IMR-90 (cell line): ENCODE measurements at regions not wholly inside any gene's neighbourhood (a gene's known extent, or its start where the extent isn't known, plus 50 kb on each side); places are given as distances from the start of the nearest gene placed in this dataset.
"Not testable (repeated sequence)": the region's sequence is repeated elsewhere in the genome, so short reads cannot be mapped to it uniquely, and the experiment has no call there.

Experiments used
- ATAC-seq: fragments of 200-7000 bp; cut with Tn5 transposase; 2 replicates; pipeline ENCODE4 v1.9.1; 2020; ENCODE audit warnings: low read depth, mild to moderate bottlenecking, moderate library complexity
- BruUV-seq: library from RNA; stranded (reverse); fragments of 400-500 nt; replicated peaks from 2 replicates; lab custom pipeline; 2021; lab: Mats Ljungman, UMichigan
- CTCF ChIA-PET: fragments of 300-600 bp; formaldehyde crosslinking; extraction: SDS; loops from one replicate; lab custom pipeline; 2021; ENCODE audit warnings: antibody characterized with exemption; lab: Yijun Ruan, JAX
- POLR2A ChIA-PET: fragments of 300-600 bp; sonication (Branson Sonifier 250); formaldehyde crosslinking; loops from one replicate; lab custom pipeline; 2022; ENCODE audit warnings: antibody characterized with exemption; ENCODE audit not compliant: unreplicated experiment; lab: Charles Lee
- DNase-seq: peaks from one replicate; pipeline ENCODE4 v3.0.0; 2013
- H2AFZ ChIP-seq: replicated peaks from 2 replicates; pipeline ENCODE3; 2013; ENCODE audit warnings: low read length, mild to moderate bottlenecking; ENCODE audit not compliant: poor library complexity
- H2AK5ac ChIP-seq: 2 replicates; pipeline ENCODE4 v1.6.1; 2013; ENCODE audit warnings: low read depth, low read length, inconsistent platforms
- H2AK9ac ChIP-seq: replicated peaks from 2 replicates; pipeline ENCODE3; 2013; ENCODE audit warnings: mild to moderate bottlenecking, low read depth, low read length, moderate library complexity; ENCODE audit not compliant: poor library complexity
- H2BK120ac ChIP-seq: 2 replicates; pipeline ENCODE4 v1.6.1; 2013; ENCODE audit warnings: low read depth, low read length, inconsistent platforms
- H2BK15ac ChIP-seq: 3 replicates; pipeline ENCODE4 v1.6.1; 2013; ENCODE audit warnings: low read depth, low read length, inconsistent platforms
- H2BK20ac ChIP-seq: 2 replicates; pipeline ENCODE4 v1.6.1; 2013; ENCODE audit warnings: low read depth, mild to moderate bottlenecking, inconsistent platforms, low read length, moderate library complexity
- H2BK5ac ChIP-seq: 2 replicates; pipeline ENCODE4 v1.6.1; 2013; ENCODE audit warnings: mild to moderate bottlenecking, low read depth, low read length, inconsistent platforms; ENCODE audit not compliant: poor library complexity, severe bottlenecking
- H3K14ac ChIP-seq: replicated peaks from 2 replicates; pipeline ENCODE4 v1.6.1; 2013; ENCODE audit warnings: low read depth, low read length, inconsistent platforms
- H3K18ac ChIP-seq: 2 replicates; pipeline ENCODE4 v1.6.1; 2013; ENCODE audit warnings: low read depth, low read length, control low read depth
- H3K23ac ChIP-seq: 2 replicates; pipeline ENCODE4 v1.6.1; 2013; ENCODE audit warnings: low read depth, low read length, inconsistent platforms
- H3K27ac ChIP-seq: 2 replicates; pipeline ENCODE4 v1.5.1; 2013; ENCODE audit warnings: mild to moderate bottlenecking, control low read depth, low read length; ENCODE audit not compliant: insufficient read depth
- H3K27me3 ChIP-seq: 2 replicates; pipeline ENCODE4 v1.6.1; 2013; ENCODE audit warnings: low read length; ENCODE audit not compliant: control insufficient read depth, insufficient read depth
- H3K36me3 ChIP-seq: 2 replicates; pipeline ENCODE4 v1.6.1; 2013; ENCODE audit warnings: low read length, mixed read lengths; ENCODE audit not compliant: control insufficient read depth, insufficient read depth
- H3K4ac ChIP-seq: 2 replicates; pipeline ENCODE4 v1.6.1; 2013; ENCODE audit warnings: low read depth, low read length, inconsistent platforms
- H3K4me1 ChIP-seq: 2 replicates; pipeline ENCODE4 v1.6.1; 2013; ENCODE audit warnings: low read length, mixed read lengths; ENCODE audit not compliant: control insufficient read depth, insufficient read depth
- H3K4me2 ChIP-seq: 2 replicates; pipeline ENCODE4 v1.6.1; 2013; ENCODE audit warnings: low read depth, mild to moderate bottlenecking, control low read depth, low read length, moderate library complexity
- H3K4me3 ChIP-seq: 2 replicates; pipeline ENCODE4 v1.5.1; 2013; ENCODE audit warnings: low read depth, mild to moderate bottlenecking, control low read depth, low read length, moderate library complexity; ENCODE audit not compliant: insufficient read depth
- H3K56ac ChIP-seq: 2 replicates; pipeline ENCODE4 v1.6.1; 2013; ENCODE audit warnings: low read length, inconsistent platforms; ENCODE audit not compliant: insufficient read depth; ENCODE audit errors: extremely low read depth
- H3K79me1 ChIP-seq, 2 experiments: 2 replicates each; pipeline ENCODE4 v1.6.1; 2013; ENCODE audit warnings: low read length in 2 of 2, inconsistent platforms in 1 of 2, low read depth in 1 of 2
- H3K9ac ChIP-seq: 2 replicates; pipeline ENCODE4 v1.6.1; 2013; ENCODE audit warnings: low read depth, low read length, control low read depth
- H3K9me1 ChIP-seq: 2 replicates; pipeline ENCODE4 v1.6.1; 2013; ENCODE audit warnings: low read length, inconsistent platforms; ENCODE audit not compliant: insufficient read depth
- H3K9me3 ChIP-seq: 2 replicates; pipeline ENCODE4 v1.6.1; 2013; ENCODE audit warnings: low read length; ENCODE audit not compliant: control insufficient read depth, insufficient read depth
- H4K20me1 ChIP-seq: 2 replicates; pipeline ENCODE4 v1.6.1; 2013; ENCODE audit warnings: low read length, inconsistent platforms; ENCODE audit not compliant: insufficient read depth
- H4K5ac ChIP-seq: 2 replicates; pipeline ENCODE4 v1.6.1; 2013; ENCODE audit warnings: mild to moderate bottlenecking, low read depth, low read length, control low read depth
- H4K8ac ChIP-seq, 2 experiments: 2 replicates each; pipeline ENCODE4 v1.6.1; 2013; ENCODE audit warnings: low read depth in 2 of 2, low read length in 2 of 2, control low read depth in 1 of 2, inconsistent platforms in 1 of 2
- H4K91ac ChIP-seq: 2 replicates; pipeline ENCODE4 v1.6.1; 2013; ENCODE audit warnings: low read depth, low read length, inconsistent platforms; ENCODE audit not compliant: insufficient read depth
- WGBS, 2 experiments: methylation state at CpG; one replicate each; pipeline versions ENCODE4 v1.1.5 to v1.1.7; 2013; ENCODE audit warnings: missing lambda C conversion rate in 2 of 2; ENCODE audit not compliant: insufficient read length in 1 of 2; ENCODE audit errors: extremely low coverage in 2 of 2; 5-methylcytosine and 5-hydroxymethylcytosine counted together
- dilution Hi-C: fragments of 300-500 bp; cut with HindIII; formaldehyde crosslinking; loops from one replicate; pipeline ENCODE4 v1.14.3; 2018; ENCODE audit warnings: low sequenced_read_pairs; ENCODE audit not compliant: unreplicated experiment
- in situ Hi-C: fragments of 300-500 bp; cut with MboI; formaldehyde crosslinking; loops from 3 replicates; pipeline ENCODE4 v1.14.3; 2019; ENCODE audit warnings: low sequenced_read_pairs, inconsistent platforms, mixed read lengths
- intact Hi-C: fragments of 100-400 bp; cut with micrococcal nuclease; formaldehyde crosslinking; loops from 2 replicates; pipeline ENCODE4 v1.10.0; 2022

DNA sequence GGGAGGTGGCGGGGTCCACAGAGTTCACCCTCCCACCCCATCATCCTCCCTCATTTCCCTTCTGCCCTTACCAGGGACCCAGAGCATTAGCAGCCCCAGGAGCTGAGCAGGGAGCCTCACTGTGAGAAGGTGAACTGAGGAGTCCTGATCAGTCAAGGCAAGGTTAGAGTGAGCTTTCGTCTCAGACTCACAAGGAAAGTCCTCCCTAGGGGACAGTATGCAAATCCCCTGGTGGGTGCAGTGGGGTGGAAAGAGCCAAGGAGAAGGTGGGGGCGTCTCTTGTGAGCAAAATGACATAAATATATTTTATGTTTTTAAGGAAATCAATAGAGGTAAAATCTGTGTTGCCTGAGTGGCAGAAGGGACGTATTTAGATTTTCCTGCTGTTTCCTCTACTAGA is 329.1 kb downstream of the RPIA start:
- H3K4me3 ChIP-seq, H3K36me3 ChIP-seq, DNase-seq, H2BK5ac ChIP-seq, H3K9me1 ChIP-seq, H3K27me3 ChIP-seq, CTCF ChIA-PET, H3K4me2 ChIP-seq, H2AK9ac ChIP-seq, H3K4ac ChIP-seq, H3K23ac ChIP-seq, H2BK120ac ChIP-seq, H3K56ac ChIP-seq, dilution Hi-C loops, in situ Hi-C loops, H4K5ac ChIP-seq, intact Hi-C loops, H2AK5ac ChIP-seq, H4K91ac ChIP-seq, POLR2A ChIA-PET, ATAC-seq, H3K79me1 ChIP-seq, H2BK15ac ChIP-seq, BruUV-seq, H3K9ac ChIP-seq, H3K9me3 ChIP-seq, H3K4me1 ChIP-seq, H2BK20ac ChIP-seq, H3K14ac ChIP-seq, H2AFZ ChIP-seq, H4K20me1 ChIP-seq, H3K27ac ChIP-seq, H4K8ac ChIP-seq, H3K18ac ChIP-seq: not testable (repeated sequence)
- WGBS, 2 experiments = no CpG with 5 or more reads among the region's 4 CpGs

GRCh38 chr2:89026296-89026695 is 334.8 kb downstream of the RPIA start:
- H3K79me1 ChIP-seq, H3K9ac ChIP-seq, BruUV-seq, DNase-seq, CTCF ChIA-PET, H3K23ac ChIP-seq, H2AK5ac ChIP-seq, intact Hi-C loops, H4K5ac ChIP-seq, H2BK120ac ChIP-seq, H3K4me2 ChIP-seq, H3K56ac ChIP-seq, H3K36me3 ChIP-seq, H3K18ac ChIP-seq, H2BK5ac ChIP-seq, H3K27me3 ChIP-seq, H3K4me1 ChIP-seq, ATAC-seq, POLR2A ChIA-PET, H3K9me3 ChIP-seq, dilution Hi-C loops, H2AK9ac ChIP-seq, H3K4ac ChIP-seq, H2BK20ac ChIP-seq, H4K20me1 ChIP-seq, H3K27ac ChIP-seq, H2BK15ac ChIP-seq, H2AFZ ChIP-seq, H4K91ac ChIP-seq, H3K9me1 ChIP-seq, H4K8ac ChIP-seq, H3K14ac ChIP-seq, in situ Hi-C loops, H3K4me3 ChIP-seq: not testable (repeated sequence)
- WGBS, 2 experiments = no CpG with 5 or more reads among the region's 2 CpGs
